ENCODE measurements at regions not wholly inside any gene's neighbourhood (a gene's known extent, or its start where the extent isn't known, plus 50 kb on each side); places are given as distances from the start of the nearest gene placed in this dataset.

DNA sequence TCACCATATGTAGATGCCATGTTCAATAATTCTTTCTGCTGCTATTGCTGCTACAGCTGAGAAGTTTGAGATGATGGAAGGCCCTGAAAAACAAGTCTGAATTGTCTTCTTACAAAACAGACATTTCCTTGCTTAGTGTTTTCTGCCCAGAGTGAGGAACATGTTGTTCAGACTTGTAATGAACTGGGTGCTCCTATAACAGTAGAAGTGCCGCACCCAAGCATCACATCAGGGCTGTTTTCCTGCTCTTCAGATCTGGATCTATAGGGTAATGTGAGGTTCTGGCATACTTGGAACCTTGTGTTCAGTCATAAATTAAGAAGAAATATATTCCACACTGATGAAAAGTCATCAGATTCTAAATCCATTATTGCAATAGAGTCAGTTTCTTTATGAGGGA is 171.9 kb upstream of the DIO2 start:
- TF ChIP-seq, protein P1, sequence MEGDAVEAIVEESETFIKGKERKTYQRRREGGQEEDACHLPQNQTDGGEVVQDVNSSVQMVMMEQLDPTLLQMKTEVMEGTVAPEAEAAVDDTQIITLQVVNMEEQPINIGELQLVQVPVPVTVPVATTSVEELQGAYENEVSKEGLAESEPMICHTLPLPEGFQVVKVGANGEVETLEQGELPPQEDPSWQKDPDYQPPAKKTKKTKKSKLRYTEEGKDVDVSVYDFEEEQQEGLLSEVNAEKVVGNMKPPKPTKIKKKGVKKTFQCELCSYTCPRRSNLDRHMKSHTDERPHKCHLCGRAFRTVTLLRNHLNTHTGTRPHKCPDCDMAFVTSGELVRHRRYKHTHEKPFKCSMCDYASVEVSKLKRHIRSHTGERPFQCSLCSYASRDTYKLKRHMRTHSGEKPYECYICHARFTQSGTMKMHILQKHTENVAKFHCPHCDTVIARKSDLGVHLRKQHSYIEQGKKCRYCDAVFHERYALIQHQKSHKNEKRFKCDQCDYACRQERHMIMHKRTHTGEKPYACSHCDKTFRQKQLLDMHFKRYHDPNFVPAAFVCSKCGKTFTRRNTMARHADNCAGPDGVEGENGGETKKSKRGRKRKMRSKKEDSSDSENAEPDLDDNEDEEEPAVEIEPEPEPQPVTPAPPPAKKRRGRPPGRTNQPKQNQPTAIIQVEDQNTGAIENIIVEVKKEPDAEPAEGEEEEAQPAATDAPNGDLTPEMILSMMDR (IDR thresholded peaks at IDR 0.05; ENCODE audit: insufficient read depth, low read depth, low read length, missing control alignments) = no peak
- DNase-seq (ENCODE audit: low read depth) = no peak
- no peak overlapping the region for H3K4me3 ChIP-seq (ENCODE audit: low read depth, low read length)

- H3K4me3 ChIP-seq (ENCODE audit: low read depth, low read length) = no peak overlapping the region
- DNase-seq (ENCODE audit: low read depth) = no peak
- TF ChIP-seq, protein P1 (IDR thresholded peaks at IDR 0.05; ENCODE audit: insufficient read depth, low read depth, low read length, missing control alignments) = no peak
Measured at GRCh38 chr14:80381807-80382363, 170.6 kb upstream of the DIO2 start.

DNA sequence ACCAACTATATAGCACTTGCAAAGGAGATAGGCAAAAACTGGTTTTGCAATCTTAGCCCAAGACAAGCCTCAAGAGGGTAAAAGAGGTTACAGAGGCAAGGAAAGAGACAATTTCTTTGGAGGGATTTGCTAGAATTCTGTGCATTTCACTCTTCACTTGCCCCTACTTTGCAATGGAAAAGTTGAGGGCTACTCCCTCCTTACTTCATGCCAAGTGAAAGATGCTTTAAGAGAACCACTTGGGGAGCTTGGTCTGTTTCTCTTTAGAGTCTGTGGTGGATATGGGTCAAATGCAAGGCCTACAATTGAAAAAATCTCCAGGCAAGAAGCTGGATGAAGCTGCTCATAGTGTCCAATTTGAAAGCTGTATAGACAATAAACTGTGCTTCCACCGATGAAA is 167.7 kb upstream of the DIO2 start:
- TF ChIP-seq, protein P1 (IDR thresholded peaks at IDR 0.05; ENCODE audit: insufficient read depth, low read depth, low read length, missing control alignments) = no peak
- no peak for DNase-seq (ENCODE audit: low read depth)

DNA sequence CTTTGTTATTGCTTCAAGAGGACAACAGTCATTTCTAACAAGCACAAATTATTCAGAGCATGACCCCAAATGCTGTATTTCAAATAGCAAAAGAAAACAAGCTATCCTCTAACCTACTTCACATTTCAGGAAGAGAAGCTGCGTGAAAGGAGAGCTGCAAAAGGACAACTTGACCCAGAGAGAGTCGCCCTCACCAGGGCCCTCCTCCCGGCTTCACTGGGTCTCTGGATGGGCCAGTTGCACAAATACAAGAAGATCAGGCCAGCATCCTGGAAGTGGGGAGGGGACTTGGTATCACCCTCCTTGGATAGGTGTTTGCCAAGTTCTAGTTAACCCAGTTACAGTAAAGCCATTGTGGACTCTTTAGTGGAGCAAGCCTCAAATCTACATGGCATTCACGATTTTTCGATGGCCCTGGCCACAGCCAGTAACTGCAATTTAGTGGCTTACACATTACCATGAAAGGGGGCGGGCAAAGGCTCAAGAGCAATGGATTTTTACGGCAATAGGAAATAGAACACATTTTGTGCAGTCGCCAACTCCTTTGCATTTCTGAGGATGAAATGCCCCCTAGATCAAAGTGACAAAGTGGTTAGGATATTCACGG is 166.9 kb upstream of the DIO2 start:
- no peak overlapping the region for H3K4me3 ChIP-seq (ENCODE audit: low read depth, low read length)
- TF ChIP-seq, protein P1 (IDR thresholded peaks at IDR 0.05; ENCODE audit: insufficient read depth, low read depth, low read length, missing control alignments) = no peak

More for the DNA sequence above, 167.7 kb upstream of the DIO2 start:
- no peak overlapping the region for H3K4me3 ChIP-seq (ENCODE audit: low read depth, low read length)

GRCh38 chr14:80364816-80365215 is 153.5 kb upstream of the DIO2 start:
- no peak overlapping the region for H3K4me3 ChIP-seq (ENCODE audit: low read depth, low read length)
- no peak for DNase-seq (ENCODE audit: low read depth)
- TF ChIP-seq, protein P1 (IDR thresholded peaks at IDR 0.05; ENCODE audit: insufficient read depth, low read depth, low read length, missing control alignments) = no peak

More for the DNA sequence above, 166.9 kb upstream of the DIO2 start:
- DNase-seq (ENCODE audit: low read depth) = no peak

DNA sequence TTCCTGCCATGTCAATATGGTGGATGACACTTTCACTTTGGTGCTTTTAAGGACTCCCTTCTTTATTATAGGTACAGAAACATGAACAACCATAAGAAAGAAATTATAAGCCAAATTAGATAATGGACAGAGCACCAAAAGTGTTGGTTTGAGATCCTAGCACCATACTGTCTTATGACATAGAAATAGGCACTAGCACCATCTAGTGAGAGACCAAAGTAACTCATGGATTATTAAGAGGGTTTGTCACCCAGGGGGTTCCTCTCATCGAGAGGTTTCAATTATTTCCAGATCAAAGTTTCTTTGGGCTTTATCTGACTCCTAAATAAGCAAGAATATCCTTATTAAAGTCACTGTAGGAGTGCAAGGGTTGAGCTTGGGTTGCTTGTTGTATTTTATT is 153.0 kb upstream of the DIO2 start:
- TF ChIP-seq, protein P1 (IDR thresholded peaks at IDR 0.05; ENCODE audit: insufficient read depth, low read depth, low read length, missing control alignments) = no peak
- no peak overlapping the region for H3K4me3 ChIP-seq (ENCODE audit: low read depth, low read length)
- DNase-seq (ENCODE audit: low read depth) = peak; percentile 4

DNA sequence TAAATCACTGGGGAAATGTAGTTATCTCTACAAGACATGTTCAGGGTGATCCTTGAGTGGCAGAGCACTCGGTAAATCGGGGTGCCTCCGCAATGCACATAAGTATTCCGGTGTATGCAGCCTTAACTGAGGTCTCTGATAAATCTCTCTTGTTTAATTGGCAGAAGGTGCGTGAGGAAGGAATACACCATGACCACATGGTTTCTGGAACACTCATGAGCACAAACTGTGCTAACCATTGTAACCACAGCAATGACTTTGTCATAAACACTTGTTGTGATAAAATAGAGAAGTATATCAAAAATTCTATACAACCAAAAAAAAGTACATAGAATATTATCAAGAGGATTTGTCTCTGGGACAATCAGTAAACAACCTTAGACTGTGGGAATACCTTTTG is 146.8 kb upstream of the DIO2 start:
- H3K4me3 ChIP-seq (ENCODE audit: low read depth, low read length) = no peak overlapping the region
- TF ChIP-seq, protein P1 (IDR thresholded peaks at IDR 0.05; ENCODE audit: insufficient read depth, low read depth, low read length, missing control alignments) = no peak
- no peak for DNase-seq (ENCODE audit: low read depth)
